A549 (cell line): ENCODE measurements at regions not wholly inside any gene's neighbourhood (a gene's known extent, or its start where the extent isn't known, plus 50 kb on each side); places are given as distances from the start of the nearest gene placed in this dataset.

ENCODE experiments used
- ATAC-seq, 2 experiments: fragments of 200-7000 bp in 1 of 2; fragments of >200 bp in 1 of 2; cut with Nextera tagmentation in 1 of 2; cut with Tn5 transposase in 1 of 2; 3 replicates each; pipeline versions ENCODE4 v1.8.0 to v1.9.1; 2018 to 2020; ENCODE audit warnings: mild to moderate bottlenecking in 1 of 2, moderate library complexity in 1 of 2
- CTCF ChIA-PET: fragments of 300-600 bp; sonication (Branson Sonifier 250); formaldehyde crosslinking; extraction: SDS; loops from one replicate; lab custom pipeline; 2021; ENCODE audit warnings: antibody characterized with exemption, inconsistent platforms; lab: Yijun Ruan, JAX
- POLR2A ChIA-PET: fragments of 350-600 bp; formaldehyde crosslinking; extraction: SDS; loops from one replicate; lab custom pipeline; 2021; ENCODE audit warnings: antibody characterized with exemption, inconsistent platforms; lab: Yijun Ruan, JAX
- DNase-seq, 2 experiments: peaks; one replicate each; pipeline versions ENCODE4 v3.0.0 to v3.0.0-alpha.2; 2011 to 2016; ENCODE audit warnings: low read depth in 1 of 2, low spot score in 1 of 2
- FAIRE-seq: peaks from 2 replicates; lab custom pipeline; 2011; peaks lifted over from hg19 to GRCh38; lab: Jason Lieb, UNC
- H3K27ac ChIP-seq, 2 experiments: fragments of >200 bp; sonication (Bioruptor Twin); formaldehyde crosslinking; 3 replicates each; pipeline ENCODE4 v1.5.1; 2016 to 2017
- H3K4me1 ChIP-seq: fragments of >200 bp; sonication (Bioruptor Twin); formaldehyde crosslinking; 3 replicates; pipeline ENCODE4 v1.6.1; 2016
- H3K4me2 ChIP-seq: fragments of >200 bp; sonication (Bioruptor Twin); formaldehyde crosslinking; 3 replicates; pipeline ENCODE4 v1.6.1; 2016
- H3K4me3 ChIP-seq: fragments of >200 bp; sonication (Bioruptor Twin); formaldehyde crosslinking; 3 replicates; pipeline ENCODE4 v1.5.1; 2016
- H3K9me3 ChIP-seq: fragments of >200 bp; sonication (Bioruptor Twin); formaldehyde crosslinking; 3 replicates; pipeline ENCODE4 v1.6.1; 2016
- ATOH8 ChIP-seq: fragments of 250-450 bp; sonication (Bioruptor Pico); IDR thresholded peaks from 2 replicates; pipeline ENCODE4 v1.5.0; 2020; ENCODE audit warnings: low read depth, mild to moderate bottlenecking, moderate library complexity
- CEBPB ChIP-seq, 2 experiments: fragments of >200 bp in 1 of 2; sonication (Bioruptor Twin) in 1 of 2; formaldehyde crosslinking in 1 of 2; IDR thresholded peaks; 2 replicates each; pipeline ENCODE4 v1.6.1; 2012 to 2016
- CHD4 ChIP-seq: fragments of 200-600 bp; sonication (generic); IDR thresholded peaks from 2 replicates; pipeline ENCODE4 v1.6.1; 2016; ENCODE audit warnings: antibody characterized with exemption, mild to moderate bottlenecking, borderline replicate concordance
- E2F6 ChIP-seq: IDR thresholded peaks from 2 replicates; pipeline ENCODE4 v1.6.1; 2012; ENCODE audit warnings: low read depth, borderline replicate concordance
- EP300 ChIP-seq, 2 experiments: fragments of >200 bp; sonication (Bioruptor Twin); formaldehyde crosslinking; IDR thresholded peaks; 2 replicates in 1 of 2; 3 replicates in 1 of 2; pipeline ENCODE4 v1.6.1; 2016 to 2017
- FOSB ChIP-seq: fragments of 250-450 bp; sonication (Bioruptor Pico); IDR thresholded peaks from 2 replicates; pipeline ENCODE4 v1.5.0; 2020; ENCODE audit warnings: mild to moderate bottlenecking, moderate library complexity
- GATA3 ChIP-seq: IDR thresholded peaks from 2 replicates; pipeline ENCODE4 v1.6.1; 2012; ENCODE audit warnings: borderline replicate concordance
- HDAC2 ChIP-seq: fragments of 200-600 bp; sonication (generic); IDR thresholded peaks from 2 replicates; pipeline ENCODE4 v1.6.1; 2016
- HES2 ChIP-seq: fragments of >200 bp; sonication (Bioruptor Twin); formaldehyde crosslinking; IDR thresholded peaks from 2 replicates; pipeline ENCODE4 v1.6.1; 2016
- HOXA7 ChIP-seq: fragments of 250-450 bp; sonication (Bioruptor Pico); IDR thresholded peaks from 2 replicates; pipeline ENCODE4 v1.5.0; 2020; ENCODE audit warnings: mild to moderate bottlenecking, moderate library complexity
- JUNB ChIP-seq: fragments of >200 bp; sonication (Bioruptor Twin); formaldehyde crosslinking; IDR thresholded peaks from 2 replicates; pipeline ENCODE4 v1.6.1; 2016
- MAX ChIP-seq: IDR thresholded peaks from 2 replicates; pipeline ENCODE4 v1.6.1; 2012
- NFE2L2 ChIP-seq: fragments of 150-350 bp; conservative IDR thresholded peaks from 2 replicates; pipeline ENCODE4 v1.6.1; 2014; ENCODE audit warnings: low read length
- NR3C1 ChIP-seq: fragments of >200 bp; sonication (Bioruptor Twin); formaldehyde crosslinking; IDR thresholded peaks from 3 replicates; pipeline ENCODE4 v1.6.1; 2017
- POLR2A ChIP-seq: IDR thresholded peaks from 2 replicates; pipeline ENCODE4 v1.6.1; 2012; ENCODE audit warnings: mild to moderate bottlenecking, low read length
- POLR2AphosphoS2 ChIP-seq: conservative IDR thresholded peaks from 2 replicates; pipeline ENCODE4 v1.6.1; 2012; ENCODE audit warnings: low read length, improper control_type of control experiment, inconsistent platforms
- RAD21 ChIP-seq, 2 experiments: fragments of >200 bp in 1 of 2; sonication (Bioruptor Twin) in 1 of 2; formaldehyde crosslinking in 1 of 2; IDR thresholded peaks in 1 of 2; conservative IDR thresholded peaks in 1 of 2; 2 replicates in 1 of 2; 3 replicates in 1 of 2; pipeline ENCODE4 v1.6.1; 2012 to 2018; ENCODE audit warnings: inconsistent platforms in 1 of 2
- RARB ChIP-seq: fragments of 250-450 bp; sonication (Bioruptor Pico); IDR thresholded peaks from 2 replicates; pipeline ENCODE4 v1.8.0; 2021; ENCODE audit warnings: mild to moderate bottlenecking, moderate library complexity
- RFX5 ChIP-seq: fragments of 450-650 bp; IDR thresholded peaks from 2 replicates; pipeline ENCODE4 v1.7.1; 2014; ENCODE audit warnings: antibody characterized with exemption, mild to moderate bottlenecking, moderate library complexity
- RNF2 ChIP-seq: fragments of 200-600 bp; sonication (generic); IDR thresholded peaks from 2 replicates; pipeline ENCODE4 v1.6.1; 2016; ENCODE audit warnings: low read depth, mild to moderate bottlenecking, antibody characterized with exemption, moderate library complexity, borderline replicate concordance
- ZFP36 ChIP-seq: fragments of 450-650 bp; IDR thresholded peaks from 2 replicates; pipeline ENCODE4 v1.6.1; 2014; ENCODE audit warnings: borderline replicate concordance; ENCODE audit not compliant: partially characterized antibody
- WGBS: methylation state at CpG from one replicate; pipeline ENCODE4 v1.1.6; 2017; ENCODE audit errors: missing lambda C conversion rate; 5-methylcytosine and 5-hydroxymethylcytosine counted together

GRCh38 chr5:113989278-113989912 is 372.5 kb upstream of the KCNN2 start:
- peak overlapping the region; percentile 37 for H3K4me2 ChIP-seq
- DNase-seq (no peak), FAIRE-seq (no peak), ATAC-seq (no peak)
- ChIA-PET POLR2A (no interaction called here), CTCF (interaction anchor here (0.9 kb wide), 1 partner anchor 189 kb away, joined by 3 read pairs; no protein-coding TSS in a partner anchor)
- H3K4me3 ChIP-seq: peak overlapping the region; percentile 29; the same call in 1 of the 3 replicates
- 39% methylated on average over 6 of the region's 6 CpGs for WGBS
- TF ChIP-seq NR3C1: no peak
- TF ChIP-seq GATA3: no peak
- no peak for TF ChIP-seq ATOH8 (CRISPR knock-in tag)
- no peak for TF ChIP-seq RFX5
- no peak for TF ChIP-seq ZFP36
- TF ChIP-seq E2F6: no peak
- no peak for TF ChIP-seq RARB (CRISPR knock-in tag)
- TF ChIP-seq CEBPB (IDR thresholded peaks at IDR 0.05): no peak
- H3K27ac ChIP-seq: no peak overlapping the region
- H3K9me3 ChIP-seq: no peaks in the 10 kb centered on the region
- no peaks in the 10 kb centered on the region for H3K4me1 ChIP-seq

GRCh38 chr5:113989913-113990305 is 372.0 kb upstream of the KCNN2 start:
- CTCF ChIA-PET: interaction anchor here (0.9 kb wide), 1 partner anchor 189 kb away, joined by 3 read pairs; no protein-coding TSS in a partner anchor
- peak overlapping the region; percentile 37 for H3K4me2 ChIP-seq
- H3K4me3 ChIP-seq: peak overlapping the region; percentile 29; the same call in 1 of the 3 replicates
- TF ChIP-seq MAX: no peak
- no peak for TF ChIP-seq JUNB
- no peak for TF ChIP-seq RFX5
- TF ChIP-seq POLR2AphosphoS2: no peak
- TF ChIP-seq HDAC2: no peak
- no peak for TF ChIP-seq RNF2
- no peak for TF ChIP-seq NFE2L2
- no peak for TF ChIP-seq POLR2A
- no peak for TF ChIP-seq RAD21 (conservative IDR thresholded peaks at IDR 0.05 in 1 of 2, IDR thresholded peaks at IDR 0.05 in 1 of 2)
- no peak for TF ChIP-seq E2F6
- no peak for TF ChIP-seq HES2
- no peak for TF ChIP-seq HOXA7 (CRISPR knock-in tag)
- no peak for TF ChIP-seq EP300 (IDR thresholded peaks at IDR 0.05)
- no peaks in the 10 kb centered on the region for H3K9me3 ChIP-seq
- no peaks in the 10 kb centered on the region for H3K4me1 ChIP-seq
- POLR2A ChIA-PET: no interaction called here
- ATAC-seq (no peak), DNase-seq (no peak), FAIRE-seq (no peak)
- H3K27ac ChIP-seq: no peak overlapping the region

GRCh38 chr5:114001076-114001475 is 360.8 kb upstream of the KCNN2 start:
- no peaks in the 10 kb centered on the region for H3K4me1 ChIP-seq
- WGBS: 0% methylated on average over 1 of the region's 1 CpG
- DNase-seq (no peak), ATAC-seq (no peak), FAIRE-seq (no peak)
- no peaks in the 10 kb centered on the region for H3K9me3 ChIP-seq
- CTCF ChIA-PET: no interaction called here
- POLR2A ChIA-PET: no interaction called here
- no peak overlapping the region for H3K4me3 ChIP-seq
- H3K4me2 ChIP-seq: no peak overlapping the region
- no peak overlapping the region for H3K27ac ChIP-seq
- TF ChIP-seq CHD4 (no peak), HDAC2 (no peak), FOSB (CRISPR knock-in tag) (no peak)
